ENCODE measurements at regions not wholly inside any gene's neighbourhood (a gene's known extent, or its start where the extent isn't known, plus 50 kb on each side); places are given as distances from the start of the nearest gene placed in this dataset.

- Histone ChIP-seq H3K4me2 (ENCODE audit: low read depth, low read length) (no peak overlapping the region), H3K9me3 (replicated peaks; ENCODE audit: insufficient read depth, low read length) (no peaks in the 10 kb centered on the region), H3K4me3 (ENCODE audit: low read length) (no peak overlapping the region), H3K36me3 (replicated peaks; ENCODE audit: insufficient read depth, low read length) (no peaks in the 10 kb centered on the region), H4K20me1 (ENCODE audit: insufficient read depth, low read length) (no peaks in the 10 kb centered on the region), H3K4me1 (ENCODE audit: low read length) (no peaks in the 10 kb centered on the region), H3K27ac (ENCODE audit: low read length) (no peak overlapping the region), H3K9me2 (replicated peaks; ENCODE audit: insufficient read depth, low read length) (no peaks in the 10 kb centered on the region), H2AFZ (ENCODE audit: low read length) (no peak overlapping the region), H3K9ac (ENCODE audit: low read length) (no peak overlapping the region), H3F3A (ENCODE audit: insufficient read depth, low read length) (no peaks in the 10 kb centered on the region), H3K27me3 (replicated peaks; ENCODE audit: insufficient read depth, low read length) (no peaks in the 10 kb centered on the region), H3K79me2 (ENCODE audit: low read length) (no peaks in the 10 kb centered on the region)
- DNase-seq = no peak
- no peak for TF ChIP-seq EZH2 (optimal IDR thresholded peaks at IDR 0.05; ENCODE audit: low read depth, low read length)
- TF ChIP-seq, protein P1, sequence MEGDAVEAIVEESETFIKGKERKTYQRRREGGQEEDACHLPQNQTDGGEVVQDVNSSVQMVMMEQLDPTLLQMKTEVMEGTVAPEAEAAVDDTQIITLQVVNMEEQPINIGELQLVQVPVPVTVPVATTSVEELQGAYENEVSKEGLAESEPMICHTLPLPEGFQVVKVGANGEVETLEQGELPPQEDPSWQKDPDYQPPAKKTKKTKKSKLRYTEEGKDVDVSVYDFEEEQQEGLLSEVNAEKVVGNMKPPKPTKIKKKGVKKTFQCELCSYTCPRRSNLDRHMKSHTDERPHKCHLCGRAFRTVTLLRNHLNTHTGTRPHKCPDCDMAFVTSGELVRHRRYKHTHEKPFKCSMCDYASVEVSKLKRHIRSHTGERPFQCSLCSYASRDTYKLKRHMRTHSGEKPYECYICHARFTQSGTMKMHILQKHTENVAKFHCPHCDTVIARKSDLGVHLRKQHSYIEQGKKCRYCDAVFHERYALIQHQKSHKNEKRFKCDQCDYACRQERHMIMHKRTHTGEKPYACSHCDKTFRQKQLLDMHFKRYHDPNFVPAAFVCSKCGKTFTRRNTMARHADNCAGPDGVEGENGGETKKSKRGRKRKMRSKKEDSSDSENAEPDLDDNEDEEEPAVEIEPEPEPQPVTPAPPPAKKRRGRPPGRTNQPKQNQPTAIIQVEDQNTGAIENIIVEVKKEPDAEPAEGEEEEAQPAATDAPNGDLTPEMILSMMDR (IDR thresholded peaks at IDR 0.05; ENCODE audit: low read length) = no peak
- no peak for TF ChIP-seq EZH2phosphoT487 (IDR thresholded peaks at IDR 0.05; ENCODE audit: low read length)
Measured at GRCh38 chr9:78149702-78150291, 86.1 kb upstream of the CEP78 start.

- H3K4me2 ChIP-seq (ENCODE audit: low read depth, low read length) = no peak overlapping the region
- H4K20me1 ChIP-seq (ENCODE audit: insufficient read depth, low read length) = no peaks in the 10 kb centered on the region
- no peak overlapping the region for H3K9ac ChIP-seq (ENCODE audit: low read length)
- no peaks in the 10 kb centered on the region for H3K27me3 ChIP-seq (replicated peaks; ENCODE audit: insufficient read depth, low read length)
- no peak overlapping the region for H3K27ac ChIP-seq (ENCODE audit: low read length)
- no peaks in the 10 kb centered on the region for H3K9me3 ChIP-seq (replicated peaks; ENCODE audit: insufficient read depth, low read length)
- DNase-seq = no peak
- H3K4me3 ChIP-seq (ENCODE audit: low read length) = no peak overlapping the region
- H3F3A ChIP-seq (ENCODE audit: insufficient read depth, low read length) = no peaks in the 10 kb centered on the region
- no peaks in the 10 kb centered on the region for H3K9me2 ChIP-seq (replicated peaks; ENCODE audit: insufficient read depth, low read length)
- H3K36me3 ChIP-seq (replicated peaks; ENCODE audit: insufficient read depth, low read length) = no peaks in the 10 kb centered on the region
- no peak overlapping the region for H2AFZ ChIP-seq (ENCODE audit: low read length)
- no peaks in the 10 kb centered on the region for H3K4me1 ChIP-seq (ENCODE audit: low read length)
- no peaks in the 10 kb centered on the region for H3K79me2 ChIP-seq (ENCODE audit: low read length)
- no peak for TF ChIP-seq EZH2phosphoT487 (IDR thresholded peaks at IDR 0.05; ENCODE audit: low read length)
Measured at GRCh38 chr9:78146241-78146640, 89.6 kb upstream of the CEP78 start.

GRCh38 chr9:78144663-78145377, 91.1 kb upstream of the CEP78 start:
- H3K27ac ChIP-seq (ENCODE audit: low read length) = no peak overlapping the region
- no peaks in the 10 kb centered on the region for H3K36me3 ChIP-seq (replicated peaks; ENCODE audit: insufficient read depth, low read length)
- DNase-seq = no peak
- no peaks in the 10 kb centered on the region for H4K20me1 ChIP-seq (ENCODE audit: insufficient read depth, low read length)
- H3K4me2 ChIP-seq (ENCODE audit: low read depth, low read length) = no peak overlapping the region
- no peak overlapping the region for H3K4me3 ChIP-seq (ENCODE audit: low read length)
- no peaks in the 10 kb centered on the region for H3K27me3 ChIP-seq (replicated peaks; ENCODE audit: insufficient read depth, low read length)
- H3K9ac ChIP-seq (ENCODE audit: low read length) = no peak overlapping the region
- no peaks in the 10 kb centered on the region for H3K9me3 ChIP-seq (replicated peaks; ENCODE audit: insufficient read depth, low read length)
- no peaks in the 10 kb centered on the region for H3K4me1 ChIP-seq (ENCODE audit: low read length)
- H3K79me2 ChIP-seq (ENCODE audit: low read length) = no peaks in the 10 kb centered on the region
- H2AFZ ChIP-seq (ENCODE audit: low read length) = no peak overlapping the region
- no peaks in the 10 kb centered on the region for H3F3A ChIP-seq (ENCODE audit: insufficient read depth, low read length)
- H3K9me2 ChIP-seq (replicated peaks; ENCODE audit: insufficient read depth, low read length) = no peaks in the 10 kb centered on the region
- no peak for TF ChIP-seq EZH2 (optimal IDR thresholded peaks at IDR 0.05; ENCODE audit: low read depth, low read length)
- no peak for TF ChIP-seq EZH2phosphoT487 (IDR thresholded peaks at IDR 0.05; ENCODE audit: low read length)
- TF ChIP-seq, protein P1 (IDR thresholded peaks at IDR 0.05; ENCODE audit: low read length) = no peak

GRCh38 chr9:78144008-78144381, 91.9 kb upstream of the CEP78 start:
- Histone ChIP-seq H3F3A (ENCODE audit: insufficient read depth, low read length) (no peaks in the 10 kb centered on the region), H3K4me1 (ENCODE audit: low read length) (no peaks in the 10 kb centered on the region), H3K4me2 (ENCODE audit: low read depth, low read length) (no peak overlapping the region), H3K4me3 (ENCODE audit: low read length) (no peak overlapping the region), H3K36me3 (replicated peaks; ENCODE audit: insufficient read depth, low read length) (no peaks in the 10 kb centered on the region), H3K9ac (ENCODE audit: low read length) (no peak overlapping the region), H3K79me2 (ENCODE audit: low read length) (no peaks in the 10 kb centered on the region), H3K27ac (ENCODE audit: low read length) (no peak overlapping the region), H3K27me3 (replicated peaks; ENCODE audit: insufficient read depth, low read length) (no peaks in the 10 kb centered on the region), H3K9me3 (replicated peaks; ENCODE audit: insufficient read depth, low read length) (no peaks in the 10 kb centered on the region), H4K20me1 (ENCODE audit: insufficient read depth, low read length) (no peaks in the 10 kb centered on the region), H3K9me2 (replicated peaks; ENCODE audit: insufficient read depth, low read length) (no peaks in the 10 kb centered on the region), H2AFZ (ENCODE audit: low read length) (no peak overlapping the region)
- TF ChIP-seq, protein P1 (IDR thresholded peaks at IDR 0.05; ENCODE audit: low read length) = no peak
- no peak for TF ChIP-seq EZH2 (optimal IDR thresholded peaks at IDR 0.05; ENCODE audit: low read depth, low read length)
- TF ChIP-seq EZH2phosphoT487 (IDR thresholded peaks at IDR 0.05; ENCODE audit: low read length) = no peak
- no peak for DNase-seq
